Hepatocyte (in vitro differentiated cells): ENCODE measurements at regions not wholly inside any gene's neighbourhood (a gene's known extent, or its start where the extent isn't known, plus 50 kb on each side); places are given as distances from the start of the nearest gene placed in this dataset.

Source experiments
- CTCF ChIP-seq: fragments of 200-600 bp; sonication (generic); IDR thresholded peaks from 2 replicates; pipeline ENCODE4 v1.5.1; 2016; ENCODE audit warnings: antibody characterized with exemption, mild to moderate bottlenecking; ENCODE audit not compliant: poor library complexity
- EZH2 ChIP-seq: fragments of 200-600 bp; sonication (generic); IDR thresholded peaks from 2 replicates; pipeline ENCODE4 v1.6.1; 2016; ENCODE audit warnings: antibody characterized with exemption, mild to moderate bottlenecking, borderline replicate concordance
- EZH2phosphoT487 ChIP-seq: fragments of 200-600 bp; sonication (generic); IDR thresholded peaks from one replicate; pipeline ENCODE4 v1.6.1; 2018; ENCODE audit warnings: antibody characterized with exemption, mild to moderate bottlenecking, low read depth, moderate library complexity; ENCODE audit not compliant: unreplicated experiment, severe bottlenecking

- TF ChIP-seq CTCF, result no peak
- TF ChIP-seq EZH2, result no peak
- TF ChIP-seq EZH2phosphoT487, result no peak
Measured at GRCh38 chr3:96428097-96428496, 386.3 kb upstream of the EPHA6 start.
